Vagina (tissue), 2 donors: ENCODE measurements at regions not wholly inside any gene's neighbourhood (a gene's known extent, or its start where the extent isn't known, plus 50 kb on each side); places are given as distances from the start of the nearest gene placed in this dataset.

Experiments
- POLR2A ChIP-seq, 2 donors: fragments of 450-650 bp; IDR thresholded peaks; one replicate each; pipeline ENCODE4 v1.6.1; 2017; ENCODE audit warnings: antibody characterized with exemption in 2 of 2, mild to moderate bottlenecking in 2 of 2, moderate library complexity in 2 of 2
- POLR2AphosphoS5 ChIP-seq, 2 donors: sonication (generic); formaldehyde crosslinking; IDR thresholded peaks; one replicate each; pipeline ENCODE4 v1.9.0; 2017; ENCODE audit warnings: antibody characterized with exemption in 2 of 2, mild to moderate bottlenecking in 2 of 2, low read depth in 1 of 2; ENCODE audit not compliant: insufficient read depth in 1 of 2
- TF ChIP-seq, protein P1 (sequence below), 3 experiments: fragments of 450-650 bp in 2 of 3; fragments of 200-600 bp in 1 of 3; sonication (generic) in 1 of 3; IDR thresholded peaks; one replicate each; pipeline ENCODE4 v1.5.1; 2017 to 2019; ENCODE audit warnings: antibody characterized with exemption in 3 of 3, mild to moderate bottlenecking in 2 of 3, moderate library complexity in 2 of 3

GRCh38 chr5:54703565-54704255 lies 186.2 kb downstream of the SNX18 start:
- TF ChIP-seq, protein P1, sequence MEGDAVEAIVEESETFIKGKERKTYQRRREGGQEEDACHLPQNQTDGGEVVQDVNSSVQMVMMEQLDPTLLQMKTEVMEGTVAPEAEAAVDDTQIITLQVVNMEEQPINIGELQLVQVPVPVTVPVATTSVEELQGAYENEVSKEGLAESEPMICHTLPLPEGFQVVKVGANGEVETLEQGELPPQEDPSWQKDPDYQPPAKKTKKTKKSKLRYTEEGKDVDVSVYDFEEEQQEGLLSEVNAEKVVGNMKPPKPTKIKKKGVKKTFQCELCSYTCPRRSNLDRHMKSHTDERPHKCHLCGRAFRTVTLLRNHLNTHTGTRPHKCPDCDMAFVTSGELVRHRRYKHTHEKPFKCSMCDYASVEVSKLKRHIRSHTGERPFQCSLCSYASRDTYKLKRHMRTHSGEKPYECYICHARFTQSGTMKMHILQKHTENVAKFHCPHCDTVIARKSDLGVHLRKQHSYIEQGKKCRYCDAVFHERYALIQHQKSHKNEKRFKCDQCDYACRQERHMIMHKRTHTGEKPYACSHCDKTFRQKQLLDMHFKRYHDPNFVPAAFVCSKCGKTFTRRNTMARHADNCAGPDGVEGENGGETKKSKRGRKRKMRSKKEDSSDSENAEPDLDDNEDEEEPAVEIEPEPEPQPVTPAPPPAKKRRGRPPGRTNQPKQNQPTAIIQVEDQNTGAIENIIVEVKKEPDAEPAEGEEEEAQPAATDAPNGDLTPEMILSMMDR (IDR thresholded peaks at IDR 0.05): no peak
- TF ChIP-seq POLR2AphosphoS5 (IDR thresholded peaks at IDR 0.05; ENCODE audit: insufficient read depth in 1 of 2, low read depth in 1 of 2) (no peak), POLR2A (IDR thresholded peaks at IDR 0.05) (no peak)
